ENCODE measurements at regions not wholly inside any gene's neighbourhood (a gene's known extent, or its start where the extent isn't known, plus 50 kb on each side); places are given as distances from the start of the nearest gene placed in this dataset.

GRCh38 chr7:155897758-155898386 lies 85.6 kb upstream of the SHH start:
- TF ChIP-seq SP1 (IDR thresholded peaks at IDR 0.05) (no peak), PKNOX1 (IDR thresholded peaks at IDR 0.05) (no peak), HDGF (IDR thresholded peaks at IDR 0.05; ENCODE audit: borderline replicate concordance) (no peak), BHLHE40 (IDR thresholded peaks at IDR 0.05; ENCODE audit: borderline replicate concordance) (no peak), NFRKB (IDR thresholded peaks at IDR 0.05) (no peak), FOXK2 (IDR thresholded peaks at IDR 0.05) (no peak), SUZ12 (IDR thresholded peaks at IDR 0.05) (no peak), ELF4 (IDR thresholded peaks at IDR 0.05) (no peak), FOXM1 (IDR thresholded peaks at IDR 0.05; ENCODE audit: borderline replicate concordance) (no peak), CTBP1 (IDR thresholded peaks at IDR 0.05; ENCODE audit: borderline replicate concordance) (no peak), TARDBP (IDR thresholded peaks at IDR 0.05) (no peak), ZNF384 (IDR thresholded peaks at IDR 0.05) (no peak), ARNT (IDR thresholded peaks at IDR 0.05) (no peak)
